Stimulated activated effector memory CD8-positive, alpha-beta T cell treated with anti-CD3 and anti-CD28 coated beads, Interleukin-12 subunit alpha, Interleukin-12 subunit beta, amount 100 ng/mL, for 72 hours (primary cell): ENCODE measurements at regions not wholly inside any gene's neighbourhood (a gene's known extent, or its start where the extent isn't known, plus 50 kb on each side); places are given as distances from the start of the nearest gene placed in this dataset.

Experiments
- ATAC-seq: fragments of 150-1000 bp; cut with Tn5 transposase; 2 replicates; pipeline ENCODE4 v1.10.0; 2021
- DNase-seq, 2 donors: peaks; one replicate each; pipeline ENCODE4 v3.0.0; 2021 to 2022; ENCODE audit warnings: low spot score in 2 of 2
- H3K27ac Mint-ChIP-seq: one replicate; pipeline ENCODE4 v1.8.0; 2022; ENCODE audit warnings: mild to moderate bottlenecking, mixed read lengths
- H3K36me3 Mint-ChIP-seq: one replicate; pipeline ENCODE4 v1.8.0; 2022; ENCODE audit warnings: mild to moderate bottlenecking, mixed read lengths
- H3K4me1 Mint-ChIP-seq: one replicate; pipeline ENCODE4 v1.8.0; 2022; ENCODE audit warnings: mixed read lengths
- H3K4me3 Mint-ChIP-seq: one replicate; pipeline ENCODE4 v1.8.0; 2022; ENCODE audit warnings: mild to moderate bottlenecking, mixed read lengths
- H3K9me3 Mint-ChIP-seq: one replicate; pipeline ENCODE4 v1.8.0; 2022; ENCODE audit warnings: mixed read lengths

DNA sequence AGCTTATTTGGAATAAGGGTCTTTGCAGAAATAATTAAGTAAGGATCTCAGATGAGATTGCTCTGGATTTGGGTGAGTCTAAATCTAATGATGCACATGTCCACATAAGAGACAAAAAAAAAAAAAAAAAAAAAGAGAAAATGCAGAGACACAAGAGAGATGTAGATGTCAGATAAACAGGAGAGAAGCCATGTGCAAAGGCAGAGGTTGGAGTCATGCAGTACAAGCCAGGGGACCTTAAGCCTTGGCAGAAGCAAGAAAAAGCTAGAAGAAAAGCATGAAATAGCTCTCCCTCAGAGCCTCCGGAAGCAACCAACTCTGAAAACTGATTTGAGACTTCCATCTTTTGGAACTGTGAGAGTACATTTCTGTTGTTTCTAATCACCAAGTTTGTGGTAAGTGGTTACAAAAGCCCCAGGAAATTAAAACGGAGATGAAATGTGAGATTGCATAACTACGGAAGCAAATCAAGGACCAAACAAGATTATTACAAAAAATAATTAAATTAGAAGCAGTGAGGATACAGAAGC is 1304.0 kb upstream of the SEL1L start:
- peaks cover 25% of the 10 kb centered on the region for H3K9me3 Mint-ChIP-seq
- ATAC-seq: no peak

GRCh38 chr14:82850576-82850975 is 1316.9 kb upstream of the SEL1L start:
- Mint-ChIP-seq H3K4me1 (no peaks in the 10 kb centered on the region), H3K4me3 (no peak overlapping the region), H3K36me3 (no peaks in the 10 kb centered on the region), H3K27ac (no peak overlapping the region), H3K9me3 (peaks cover 15% of the 10 kb centered on the region)
- ATAC-seq (no peak), DNase-seq (no peak)

More for the DNA sequence above, 1304.0 kb upstream of the SEL1L start:
- no peaks in the 10 kb centered on the region for H3K36me3 Mint-ChIP-seq
- no peak overlapping the region for H3K27ac Mint-ChIP-seq
- no peak for DNase-seq
- no peaks in the 10 kb centered on the region for H3K4me1 Mint-ChIP-seq
- no peak overlapping the region for H3K4me3 Mint-ChIP-seq

DNA sequence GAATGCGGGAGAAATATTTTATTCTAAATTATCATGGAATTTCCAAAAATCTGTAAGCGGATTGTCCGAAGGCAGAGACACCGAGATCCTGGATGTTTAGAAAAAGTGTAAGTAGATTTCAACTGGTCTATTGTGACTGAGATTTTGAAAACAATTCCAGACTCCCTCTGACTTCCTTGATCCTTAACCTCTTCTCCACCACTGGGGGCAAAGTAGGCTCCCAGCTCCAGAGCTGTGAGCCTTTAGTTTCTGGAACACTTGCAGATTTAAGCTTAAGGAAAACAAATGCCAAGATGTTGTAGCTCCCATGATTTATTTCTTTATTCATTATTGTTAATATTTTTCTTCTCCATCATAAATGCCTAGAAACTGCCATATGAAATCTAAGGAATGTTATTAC is 1320.5 kb upstream of the SEL1L start:
- ATAC-seq (no peak), DNase-seq (no peak)
- H3K4me3 Mint-ChIP-seq: no peak overlapping the region
- H3K27ac Mint-ChIP-seq: no peak overlapping the region
- no peaks in the 10 kb centered on the region for H3K36me3 Mint-ChIP-seq
- H3K4me1 Mint-ChIP-seq: no peaks in the 10 kb centered on the region
- peaks cover 34% of the 10 kb centered on the region for H3K9me3 Mint-ChIP-seq

- DNase-seq: no peak
- Mint-ChIP-seq H3K4me3 (no peak overlapping the region), H3K36me3 (no peaks in the 10 kb centered on the region), H3K4me1 (no peaks in the 10 kb centered on the region), H3K9me3 (peaks cover 33% of the 10 kb centered on the region), H3K27ac (no peak overlapping the region)
- ATAC-seq: no peak
Observed at GRCh38 chr14:82854901-82855300, 1321.2 kb upstream of the SEL1L start.

- no peaks in the 10 kb centered on the region for H3K4me1 Mint-ChIP-seq
- H3K4me3 Mint-ChIP-seq: no peak overlapping the region
- H3K9me3 Mint-ChIP-seq: peaks cover 31% of the 10 kb centered on the region
- ATAC-seq: no peak
- H3K36me3 Mint-ChIP-seq: no peaks in the 10 kb centered on the region
- no peak overlapping the region for H3K27ac Mint-ChIP-seq
- no peak for DNase-seq
Observed at GRCh38 chr14:82855912-82856391, 1322.3 kb upstream of the SEL1L start.

- Mint-ChIP-seq H3K9me3 (peaks cover 32% of the 10 kb centered on the region), H3K4me3 (no peak overlapping the region), H3K36me3 (no peaks in the 10 kb centered on the region), H3K4me1 (no peaks in the 10 kb centered on the region), H3K27ac (no peak overlapping the region)
- ATAC-seq (no peak), DNase-seq (no peak)
Observed at GRCh38 chr14:82861313-82861712, 1327.7 kb upstream of the SEL1L start.

- Mint-ChIP-seq H3K4me3 (no peak overlapping the region), H3K27ac (no peak overlapping the region), H3K4me1 (no peaks in the 10 kb centered on the region), H3K36me3 (no peaks in the 10 kb centered on the region), H3K9me3 (peaks cover 15% of the 10 kb centered on the region)
- no peak for DNase-seq
- no peak for ATAC-seq
Observed at GRCh38 chr14:82872494-82872893, 1338.8 kb upstream of the SEL1L start.

DNA sequence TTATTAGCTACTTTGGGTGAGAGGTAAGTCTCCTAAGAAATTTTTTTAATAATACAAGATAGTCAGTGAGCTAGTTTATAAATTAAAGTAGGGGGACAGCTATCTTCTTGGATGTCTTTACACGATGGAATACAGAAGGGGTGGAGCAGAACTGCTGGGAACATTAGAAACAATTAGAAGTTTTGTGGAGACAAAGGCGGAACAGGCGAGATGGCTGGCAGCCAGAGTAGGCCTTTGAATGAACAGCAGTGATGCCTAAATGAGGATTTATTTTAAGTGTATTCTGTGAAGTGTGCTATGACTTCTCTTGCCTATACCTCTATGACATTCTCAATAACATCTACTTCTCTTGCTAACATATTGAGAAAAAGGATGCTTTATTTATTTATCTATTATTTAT is 1345.3 kb upstream of the SEL1L start:
- DNase-seq (no peak), ATAC-seq (no peak)
- no peak overlapping the region for H3K4me3 Mint-ChIP-seq
- no peak overlapping the region for H3K27ac Mint-ChIP-seq
- H3K4me1 Mint-ChIP-seq: no peaks in the 10 kb centered on the region
- H3K36me3 Mint-ChIP-seq: no peaks in the 10 kb centered on the region
- peaks cover 18% of the 10 kb centered on the region for H3K9me3 Mint-ChIP-seq

- Mint-ChIP-seq H3K4me1 (no peaks in the 10 kb centered on the region), H3K4me3 (no peak overlapping the region), H3K27ac (no peak overlapping the region), H3K36me3 (no peaks in the 10 kb centered on the region), H3K9me3 (peaks cover 12% of the 10 kb centered on the region)
- no peak for ATAC-seq
- DNase-seq: no peak
Observed at GRCh38 chr14:82879949-82880535, 1346.4 kb upstream of the SEL1L start.

DNA sequence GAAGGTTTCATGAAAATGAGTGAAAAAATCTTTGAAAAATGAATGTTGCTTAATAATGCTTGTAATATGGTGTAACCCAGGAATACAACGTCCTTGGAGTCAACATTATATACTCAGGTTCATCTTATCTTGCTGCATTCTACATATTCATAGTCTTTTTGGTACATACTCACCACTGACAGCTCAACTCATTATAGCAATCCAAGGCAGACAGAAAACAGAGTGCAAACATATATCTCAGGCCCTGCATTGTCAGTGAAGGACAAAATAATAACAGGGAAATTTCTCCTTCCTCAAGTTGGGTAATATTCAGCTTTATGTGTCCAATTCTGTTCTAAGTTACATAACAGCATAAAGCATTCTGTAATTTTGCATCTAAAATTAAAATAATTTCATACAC is 1353.0 kb upstream of the SEL1L start:
- ATAC-seq: no peak
- Mint-ChIP-seq H3K36me3 (no peaks in the 10 kb centered on the region), H3K9me3 (peaks cover 34% of the 10 kb centered on the region), H3K4me1 (no peaks in the 10 kb centered on the region), H3K4me3 (no peak overlapping the region), H3K27ac (no peak overlapping the region)
- DNase-seq: no peak

- no peak for DNase-seq
- Mint-ChIP-seq H3K36me3 (no peaks in the 10 kb centered on the region), H3K9me3 (peaks cover 32% of the 10 kb centered on the region), H3K4me1 (no peaks in the 10 kb centered on the region), H3K4me3 (no peak overlapping the region), H3K27ac (no peak overlapping the region)
- ATAC-seq: no peak
Observed at GRCh38 chr14:82889701-82890100, 1356.0 kb upstream of the SEL1L start.

DNA sequence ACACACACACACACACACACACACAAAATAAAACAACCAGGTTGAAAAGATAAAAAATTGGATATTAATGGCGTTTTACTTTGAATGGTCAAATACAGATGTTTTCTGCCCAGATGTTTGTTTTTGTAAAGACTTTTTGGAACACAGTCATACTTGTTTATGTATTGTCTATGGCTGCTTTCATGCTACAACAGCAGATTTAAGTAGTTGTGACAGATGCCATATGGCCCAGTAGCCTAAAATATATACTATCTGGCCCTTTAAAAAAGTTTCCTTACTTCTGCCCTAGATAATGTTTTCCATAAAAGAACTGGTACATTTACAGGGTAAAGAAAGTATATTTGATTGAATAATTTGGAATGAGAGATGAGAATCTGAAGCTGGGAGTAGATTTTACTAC is 1362.8 kb upstream of the SEL1L start:
- no peak overlapping the region for H3K27ac Mint-ChIP-seq
- H3K4me1 Mint-ChIP-seq: no peaks in the 10 kb centered on the region
- H3K36me3 Mint-ChIP-seq: no peaks in the 10 kb centered on the region
- ATAC-seq: no peak
- no peak overlapping the region for H3K4me3 Mint-ChIP-seq
- peaks cover 12% of the 10 kb centered on the region for H3K9me3 Mint-ChIP-seq
- DNase-seq: no peak

- H3K4me3 Mint-ChIP-seq: no peak overlapping the region
- H3K4me1 Mint-ChIP-seq: no peaks in the 10 kb centered on the region
- no peak overlapping the region for H3K27ac Mint-ChIP-seq
- H3K36me3 Mint-ChIP-seq: no peaks in the 10 kb centered on the region
- H3K9me3 Mint-ChIP-seq: peaks cover 15% of the 10 kb centered on the region
- ATAC-seq (no peak), DNase-seq (no peak)
Observed at GRCh38 chr14:82897469-82898308, 1364.0 kb upstream of the SEL1L start.

DNA sequence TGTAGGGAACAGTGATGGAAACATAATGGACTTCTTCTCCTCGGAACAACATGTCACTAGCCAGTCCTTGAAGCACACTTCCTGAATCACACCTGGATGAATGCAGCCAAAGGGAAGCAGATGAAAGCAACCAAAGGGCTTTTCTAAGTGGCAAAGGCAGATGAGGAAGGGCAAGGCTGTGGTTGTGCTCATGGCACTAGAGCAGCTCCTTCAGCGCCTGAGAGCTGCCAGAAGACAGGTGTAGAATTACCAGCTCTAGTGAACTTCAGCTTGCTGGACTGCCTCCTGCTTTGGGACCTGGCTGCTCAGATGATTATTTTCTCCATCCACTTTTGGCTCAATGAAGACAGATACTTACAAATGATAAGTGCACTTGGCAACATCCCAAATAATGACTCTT is 1372.1 kb upstream of the SEL1L start:
- ATAC-seq (no peak), DNase-seq (no peak)
- Mint-ChIP-seq H3K4me3 (no peak overlapping the region), H3K4me1 (no peaks in the 10 kb centered on the region), H3K36me3 (no peaks in the 10 kb centered on the region), H3K9me3 (peaks cover 42% of the 10 kb centered on the region), H3K27ac (no peak overlapping the region)

- H3K4me1 Mint-ChIP-seq: no peaks in the 10 kb centered on the region
- no peak overlapping the region for H3K27ac Mint-ChIP-seq
- no peaks in the 10 kb centered on the region for H3K36me3 Mint-ChIP-seq
- ATAC-seq (no peak), DNase-seq (no peak)
- peaks cover 23% of the 10 kb centered on the region for H3K9me3 Mint-ChIP-seq
- no peak overlapping the region for H3K4me3 Mint-ChIP-seq
Observed at GRCh38 chr14:82911930-82912329, 1378.3 kb upstream of the SEL1L start.

GRCh38 chr14:82913396-82913795 is 1379.7 kb upstream of the SEL1L start:
- H3K36me3 Mint-ChIP-seq: no peaks in the 10 kb centered on the region
- no peak overlapping the region for H3K27ac Mint-ChIP-seq
- ATAC-seq (no peak), DNase-seq (no peak)
- no peaks in the 10 kb centered on the region for H3K4me1 Mint-ChIP-seq
- no peak overlapping the region for H3K4me3 Mint-ChIP-seq
- H3K9me3 Mint-ChIP-seq: peaks cover 16% of the 10 kb centered on the region
